ENCODE measurements at regions not wholly inside any gene's neighbourhood (a gene's known extent, or its start where the extent isn't known, plus 50 kb on each side); places are given as distances from the start of the nearest gene placed in this dataset.

GRCh38 chr12:127688906-127689428, 578.0 kb upstream of the TMEM132C start:
- WGBS, result 82% methylated on average over 5 of the region's 5 CpGs
- intact Hi-C loops (cut with DNase I), result no loop called here
- no peak for TF ChIP-seq POLR2A (IDR thresholded peaks at IDR 0.05)
- no peak for TF ChIP-seq POLR2AphosphoS5 (IDR thresholded peaks at IDR 0.05)
- TF ChIP-seq, protein P1, sequence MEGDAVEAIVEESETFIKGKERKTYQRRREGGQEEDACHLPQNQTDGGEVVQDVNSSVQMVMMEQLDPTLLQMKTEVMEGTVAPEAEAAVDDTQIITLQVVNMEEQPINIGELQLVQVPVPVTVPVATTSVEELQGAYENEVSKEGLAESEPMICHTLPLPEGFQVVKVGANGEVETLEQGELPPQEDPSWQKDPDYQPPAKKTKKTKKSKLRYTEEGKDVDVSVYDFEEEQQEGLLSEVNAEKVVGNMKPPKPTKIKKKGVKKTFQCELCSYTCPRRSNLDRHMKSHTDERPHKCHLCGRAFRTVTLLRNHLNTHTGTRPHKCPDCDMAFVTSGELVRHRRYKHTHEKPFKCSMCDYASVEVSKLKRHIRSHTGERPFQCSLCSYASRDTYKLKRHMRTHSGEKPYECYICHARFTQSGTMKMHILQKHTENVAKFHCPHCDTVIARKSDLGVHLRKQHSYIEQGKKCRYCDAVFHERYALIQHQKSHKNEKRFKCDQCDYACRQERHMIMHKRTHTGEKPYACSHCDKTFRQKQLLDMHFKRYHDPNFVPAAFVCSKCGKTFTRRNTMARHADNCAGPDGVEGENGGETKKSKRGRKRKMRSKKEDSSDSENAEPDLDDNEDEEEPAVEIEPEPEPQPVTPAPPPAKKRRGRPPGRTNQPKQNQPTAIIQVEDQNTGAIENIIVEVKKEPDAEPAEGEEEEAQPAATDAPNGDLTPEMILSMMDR (IDR thresholded peaks at IDR 0.05), result no peak

GRCh38 chr12:127690161-127690560, 576.8 kb upstream of the TMEM132C start:
- no peak for DNase-seq (ENCODE audit: low spot score)
- intact Hi-C loops (cut with DNase I), result no loop called here

More at GRCh38 chr12:127688906-127689428, 578.0 kb upstream of the TMEM132C start:
- H3K9me3 ChIP-seq, result no peaks in the 10 kb centered on the region
- no peaks in the 10 kb centered on the region for H3K27me3 ChIP-seq (replicated peaks; ENCODE audit: insufficient read depth)
- no peaks in the 10 kb centered on the region for H3K4me1 ChIP-seq (replicated peaks)
- H3K27ac ChIP-seq, result no peak overlapping the region
- no peak overlapping the region for H3K4me3 ChIP-seq
- no peak for DNase-seq (ENCODE audit: low spot score)
- H3K36me3 ChIP-seq, result no peaks in the 10 kb centered on the region

GRCh38 chr12:127696963-127697362, 570.0 kb upstream of the TMEM132C start:
- intact Hi-C loops (cut with DNase I), result no loop called here

More at GRCh38 chr12:127690161-127690560, 576.8 kb upstream of the TMEM132C start:
- Histone ChIP-seq H3K9me3 (no peaks in the 10 kb centered on the region), H3K4me3 (no peak overlapping the region), H3K4me1 (replicated peaks) (no peaks in the 10 kb centered on the region), H3K36me3 (no peaks in the 10 kb centered on the region), H3K27me3 (replicated peaks; ENCODE audit: insufficient read depth) (no peaks in the 10 kb centered on the region), H3K27ac (no peak overlapping the region)
- 46% methylated on average over 5 of the region's 5 CpGs for WGBS
- TF ChIP-seq, protein P1 (IDR thresholded peaks at IDR 0.05), result no peak
- TF ChIP-seq POLR2AphosphoS5 (IDR thresholded peaks at IDR 0.05), result no peak
- TF ChIP-seq POLR2A (IDR thresholded peaks at IDR 0.05), result no peak

DNA sequence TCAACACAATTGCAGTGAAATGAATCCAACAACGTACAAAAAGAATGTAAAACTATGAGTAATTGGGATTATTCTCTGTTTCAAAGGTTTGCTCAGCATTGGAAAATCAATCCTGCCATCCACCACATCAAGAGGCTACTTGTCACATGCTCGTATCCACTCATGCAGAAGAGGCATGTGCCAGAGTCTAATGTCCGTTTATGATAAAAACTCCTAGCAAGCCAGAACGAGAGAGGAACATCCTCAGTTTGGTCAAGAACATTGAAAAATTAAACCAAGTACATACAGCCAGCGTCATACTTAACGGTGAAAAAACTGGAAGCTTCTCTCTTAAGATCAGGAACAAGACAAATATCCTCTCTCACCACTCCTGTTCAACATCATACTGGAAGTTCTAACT, 563.9 kb upstream of the TMEM132C start:
- TF ChIP-seq POLR2AphosphoS5 (IDR thresholded peaks at IDR 0.05), result no peak
- TF ChIP-seq, protein P1 (IDR thresholded peaks at IDR 0.05), result no peak
- TF ChIP-seq POLR2A (IDR thresholded peaks at IDR 0.05), result no peak
- intact Hi-C loops (cut with DNase I), result no loop called here
- 31% methylated on average over 6 of the region's 6 CpGs for WGBS
- Histone ChIP-seq H3K36me3 (no peaks in the 10 kb centered on the region), H3K4me1 (replicated peaks) (no peaks in the 10 kb centered on the region), H3K9me3 (no peaks in the 10 kb centered on the region), H3K27ac (no peak overlapping the region), H3K4me3 (no peak overlapping the region), H3K27me3 (replicated peaks; ENCODE audit: insufficient read depth) (no peaks in the 10 kb centered on the region)
- DNase-seq (ENCODE audit: low spot score), result no peak

More at GRCh38 chr12:127696963-127697362, 570.0 kb upstream of the TMEM132C start:
- Histone ChIP-seq H3K27ac (no peak overlapping the region), H3K9me3 (no peaks in the 10 kb centered on the region), H3K36me3 (no peaks in the 10 kb centered on the region), H3K4me3 (no peak overlapping the region), H3K27me3 (replicated peaks; ENCODE audit: insufficient read depth) (no peaks in the 10 kb centered on the region), H3K4me1 (replicated peaks) (no peaks in the 10 kb centered on the region)
- no peak for TF ChIP-seq POLR2A (IDR thresholded peaks at IDR 0.05)
- TF ChIP-seq POLR2AphosphoS5 (IDR thresholded peaks at IDR 0.05), result no peak
- TF ChIP-seq, protein P1 (IDR thresholded peaks at IDR 0.05), result no peak
- no peak for DNase-seq (ENCODE audit: low spot score)

GRCh38 chr12:127711108-127711507, 555.9 kb upstream of the TMEM132C start:
- no peak for DNase-seq (ENCODE audit: low spot score)
- Histone ChIP-seq H3K27ac (no peak overlapping the region), H3K9me3 (no peaks in the 10 kb centered on the region), H3K36me3 (no peaks in the 10 kb centered on the region), H3K4me3 (no peak overlapping the region), H3K27me3 (replicated peaks; ENCODE audit: insufficient read depth) (no peaks in the 10 kb centered on the region), H3K4me1 (replicated peaks) (no peaks in the 10 kb centered on the region)
- intact Hi-C loops (cut with DNase I), result no loop called here
- no peak for TF ChIP-seq POLR2AphosphoS5 (IDR thresholded peaks at IDR 0.05)
- TF ChIP-seq POLR2A (IDR thresholded peaks at IDR 0.05), result no peak
- TF ChIP-seq, protein P1 (IDR thresholded peaks at IDR 0.05), result no peak
- 53% methylated on average over 8 of the region's 8 CpGs for WGBS

All from prostate gland (tissue), 2 donors.